H1 (cell line): ENCODE measurements at regions not wholly inside any gene's neighbourhood (a gene's known extent, or its start where the extent isn't known, plus 50 kb on each side); places are given as distances from the start of the nearest gene placed in this dataset.

Experiments
- CTCF ChIA-PET: fragments of 300-600 bp; sonication (Branson Sonifier 250); formaldehyde crosslinking; loops from one replicate; lab custom pipeline; 2021; ENCODE audit not compliant: partially characterized antibody; lab: Charles Lee
- POLR2A ChIA-PET: fragments of 300-600 bp; sonication (Branson Sonifier 250); formaldehyde crosslinking; loops from one replicate; lab custom pipeline; 2021; ENCODE audit warnings: inconsistent platforms; ENCODE audit not compliant: partially characterized antibody; lab: Charles Lee
- DNase-seq, 2 experiments: peaks; one replicate each; pipeline versions ENCODE4 v3.0.0 to v3.0.0-alpha.2; 2010 to 2022; ENCODE audit warnings: low spot score in 2 of 2, low read depth in 1 of 2, mixed read lengths in 1 of 2
- FAIRE-seq: peaks from 2 replicates; lab custom pipeline; 2011; peaks lifted over from hg19 to GRCh38; lab: Jason Lieb, UNC
- H2AFZ ChIP-seq: 2 replicates; pipeline ENCODE4 v1.8.1; 2012; ENCODE audit warnings: low read length, inconsistent platforms
- H2AK5ac ChIP-seq: 2 replicates; pipeline ENCODE4 v1.6.1; 2013; ENCODE audit warnings: low read depth, low read length
- H2BK120ac ChIP-seq: replicated peaks from 2 replicates; pipeline ENCODE3; 2013; ENCODE audit warnings: low read depth, low read length, inconsistent platforms
- H2BK12ac ChIP-seq: 2 replicates; pipeline ENCODE4 v1.6.1; 2013; ENCODE audit warnings: low read depth, low read length
- H2BK15ac ChIP-seq: 2 replicates; pipeline ENCODE4 v1.6.1; 2013; ENCODE audit warnings: low read length
- H2BK20ac ChIP-seq: 2 replicates; pipeline ENCODE4 v1.6.1; 2013; ENCODE audit warnings: low read length
- H2BK5ac ChIP-seq: 2 replicates; pipeline ENCODE4 v1.6.1; 2013; ENCODE audit warnings: low read depth, low read length
- H3K14ac ChIP-seq: 2 replicates; pipeline ENCODE4 v1.6.1; 2013; ENCODE audit warnings: inconsistent platforms; ENCODE audit not compliant: insufficient read length
- H3K18ac ChIP-seq: 2 replicates; pipeline ENCODE4 v1.6.1; 2013; ENCODE audit warnings: low read length; ENCODE audit errors: extremely low read depth
- H3K23ac ChIP-seq: 2 replicates; pipeline ENCODE4 v1.6.1; 2013; ENCODE audit warnings: inconsistent platforms; ENCODE audit not compliant: insufficient read length
- H3K23me2 ChIP-seq: 2 replicates; pipeline ENCODE4 v1.6.1; 2013; ENCODE audit warnings: low read depth, low read length
- H3K27ac ChIP-seq: 2 replicates; pipeline ENCODE4 v1.6.1; 2011; ENCODE audit warnings: low read depth, low read length, inconsistent platforms
- H3K27me3 ChIP-seq, 4 experiments: replicated peaks in 1 of 4; 1 replicate in 1 of 4; 2 replicates in 3 of 4; pipeline versions ENCODE4 v1.6.1 to v1.8.1; 2011 to 2013; ENCODE audit warnings: low read length in 3 of 4, mild to moderate bottlenecking in 3 of 4, inconsistent platforms in 2 of 4, mixed read lengths in 2 of 4, moderate library complexity in 1 of 4; ENCODE audit not compliant: control insufficient read depth in 3 of 4, insufficient read depth in 3 of 4; ENCODE audit errors: extremely low read depth in 1 of 4
- H3K36me3 ChIP-seq, 4 experiments: 2 replicates each; pipeline versions ENCODE4 v1.6.1 to v1.8.1; 2011 to 2013; ENCODE audit warnings: mild to moderate bottlenecking in 4 of 4, low read length in 3 of 4, moderate library complexity in 2 of 4, control low read depth in 1 of 4, inconsistent platforms in 1 of 4; ENCODE audit not compliant: insufficient read depth in 4 of 4, control insufficient read depth in 2 of 4
- H3K4ac ChIP-seq: replicated peaks from 2 replicates; pipeline ENCODE3; 2013; ENCODE audit warnings: low read length, low read depth, mixed read lengths, inconsistent platforms; ENCODE audit not compliant: insufficient read length
- H3K4me1 ChIP-seq, 4 experiments: replicated peaks in 1 of 4; 1 replicate in 1 of 4; 2 replicates in 3 of 4; pipeline versions ENCODE4 v1.6.1 to v1.8.1; 2011 to 2013; ENCODE audit warnings: low read length in 3 of 4, inconsistent platforms in 2 of 4, mixed read lengths in 1 of 4; ENCODE audit not compliant: insufficient read depth in 4 of 4, control insufficient read depth in 3 of 4
- H3K4me2 ChIP-seq, 2 experiments: 2 replicates each; pipeline versions ENCODE4 v1.6.1 to v1.8.1; 2011 to 2013; ENCODE audit warnings: low read depth in 2 of 2, low read length in 2 of 2, control low read depth in 1 of 2, inconsistent platforms in 1 of 2, mild to moderate bottlenecking in 1 of 2; ENCODE audit not compliant: insufficient read depth in 1 of 2
- H3K4me3 ChIP-seq, 4 experiments: fragments of 200-600, 300-600 bp in 1 of 4; sonication (generic), shearing (Covaris generic), sonication (Bioruptor Twin) in 1 of 4; 2 replicates each; pipeline versions ENCODE4 v1.5.1 to v1.8.1; 2011 to 2016; ENCODE audit warnings: low read length in 4 of 4, low read depth in 3 of 4, control low read depth in 2 of 4, inconsistent platforms in 2 of 4, mild to moderate bottlenecking in 2 of 4, mixed read lengths in 1 of 4, moderate library complexity in 1 of 4; ENCODE audit not compliant: insufficient read depth in 2 of 4; ENCODE audit errors: extremely low read depth in 1 of 4
- H3K56ac ChIP-seq: replicated peaks from 2 replicates; pipeline ENCODE3; 2013; ENCODE audit warnings: low read depth, mild to moderate bottlenecking, mixed read lengths, low read length, inconsistent platforms; ENCODE audit not compliant: insufficient read length
- H3K79me1 ChIP-seq: 2 replicates; pipeline ENCODE4 v1.6.1; 2013; ENCODE audit warnings: low read depth, low read length, control low read depth
- H3K79me2 ChIP-seq, 2 experiments: 2 replicates each; pipeline versions ENCODE4 v1.6.1 to v1.8.1; 2012 to 2013; ENCODE audit warnings: low read length in 2 of 2, mild to moderate bottlenecking in 2 of 2, inconsistent platforms in 1 of 2; ENCODE audit not compliant: insufficient read depth in 2 of 2, control insufficient read depth in 1 of 2
- H3K9ac ChIP-seq, 4 experiments: replicated peaks in 1 of 4; 1 replicate in 1 of 4; 2 replicates in 3 of 4; pipeline versions ENCODE4 v1.6.1 to v1.8.1; 2011 to 2013; ENCODE audit warnings: low read depth in 3 of 4, low read length in 3 of 4, control low read depth in 2 of 4, mild to moderate bottlenecking in 2 of 4, moderate library complexity in 2 of 4, inconsistent platforms in 1 of 4; ENCODE audit errors: extremely low read depth in 1 of 4
- H3K9me3 ChIP-seq, 2 experiments: 2 replicates each; pipeline versions ENCODE4 v1.6.1 to v1.8.1; 2012 to 2013; ENCODE audit warnings: mild to moderate bottlenecking in 2 of 2, moderate library complexity in 2 of 2, control low read depth in 1 of 2, inconsistent platforms in 1 of 2, low read depth in 1 of 2, low read length in 1 of 2, mixed read lengths in 1 of 2; ENCODE audit not compliant: insufficient read depth in 2 of 2
- H4K20me1 ChIP-seq, 2 experiments: replicated peaks in 1 of 2; 2 replicates each; pipeline versions ENCODE3 to v1.8.1; 2011 to 2013; ENCODE audit warnings: inconsistent platforms in 2 of 2, low read length in 2 of 2, mild to moderate bottlenecking in 1 of 2; ENCODE audit not compliant: insufficient read depth in 2 of 2, control insufficient read depth in 1 of 2
- H4K5ac ChIP-seq: 2 replicates; pipeline ENCODE4 v1.6.1; 2013; ENCODE audit warnings: low read length, low read depth, mixed read lengths, inconsistent platforms; ENCODE audit not compliant: insufficient read length
- H4K8ac ChIP-seq: 2 replicates; pipeline ENCODE4 v1.8.0; 2013; ENCODE audit warnings: mild to moderate bottlenecking, moderate library complexity, low read length, inconsistent platforms; ENCODE audit not compliant: insufficient read depth; ENCODE audit errors: extremely low read depth
- H4K91ac ChIP-seq: replicated peaks from 2 replicates; pipeline ENCODE3; 2013; ENCODE audit warnings: low read length, mixed read lengths, inconsistent platforms; ENCODE audit not compliant: insufficient read length
- CHD7 ChIP-seq: fragments of 300-600 bp; sonication (generic); IDR thresholded peaks from 2 replicates; pipeline ENCODE4 v1.7.1; 2012; ENCODE audit warnings: low read length, moderate library complexity, mild to moderate bottlenecking, inconsistent platforms; ENCODE audit not compliant: insufficient replicate concordance
- FOSL1 ChIP-seq: IDR thresholded peaks from 2 replicates; pipeline ENCODE4 v1.6.1; 2011; ENCODE audit warnings: mild to moderate bottlenecking, low read depth, low read length, moderate library complexity; ENCODE audit not compliant: insufficient read depth

DNA sequence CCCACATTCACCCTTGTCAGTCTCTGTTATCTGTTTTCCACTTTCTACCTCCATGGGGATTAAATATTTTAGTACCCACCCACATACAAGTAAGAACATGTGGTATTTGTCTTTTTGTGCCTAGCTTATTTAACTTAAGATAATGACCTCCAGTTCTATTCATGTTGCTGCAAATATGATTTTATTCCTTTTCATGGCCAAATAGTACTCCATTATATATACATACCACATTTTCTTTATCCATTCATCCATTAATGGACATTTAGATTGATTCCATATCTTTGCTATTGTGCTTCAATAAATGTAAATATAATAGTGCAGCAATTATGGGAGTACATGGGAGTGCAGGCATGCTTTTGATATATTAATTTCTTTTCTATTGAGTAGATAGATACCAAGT, 185.8 kb downstream of the RPAP3 start:
- Histone ChIP-seq H4K8ac (no peak overlapping the region), H3K18ac (no peak overlapping the region), H3K36me3 (no peaks in the 10 kb centered on the region), H3K4me2 (no peak overlapping the region), H4K5ac (no peak overlapping the region), H2BK5ac (no peak overlapping the region), H3K9me3 (peaks cover 15 to 28% of the 10 kb centered on the region in 2 experiments), H3K56ac (no peak overlapping the region), H3K23me2 (no peaks in the 10 kb centered on the region), H3K9ac (no peak overlapping the region), H2BK20ac (no peak overlapping the region), H3K23ac (no peak overlapping the region), H3K4ac (no peak overlapping the region), H3K79me2 (no peaks in the 10 kb centered on the region), H3K4me1 (no peaks in the 10 kb centered on the region), H2AK5ac (no peak overlapping the region), H2BK15ac (no peak overlapping the region), H4K91ac (no peak overlapping the region), H2AFZ (no peak overlapping the region), H3K14ac (no peak overlapping the region), H4K20me1 (no peaks in the 10 kb centered on the region), H2BK12ac (no peak overlapping the region), H3K27me3 (no peaks in the 10 kb centered on the region), H3K4me3 (no peak overlapping the region), H3K27ac (no peak overlapping the region), H3K79me1 (no peaks in the 10 kb centered on the region), H2BK120ac (no peak overlapping the region)
- ChIA-PET POLR2A (no interaction called here), CTCF (no interaction called here)
- FAIRE-seq: no peak
- no peak for DNase-seq
- TF ChIP-seq FOSL1 (no peak), CHD7 (no peak)
